ENCODE measurements at regions not wholly inside any gene's neighbourhood (a gene's known extent, or its start where the extent isn't known, plus 50 kb on each side); places are given as distances from the start of the nearest gene placed in this dataset.
"Not testable (repeated sequence)": the region's sequence is repeated elsewhere in the genome, so short reads cannot be mapped to it uniquely, and the experiment has no call there.

DNA sequence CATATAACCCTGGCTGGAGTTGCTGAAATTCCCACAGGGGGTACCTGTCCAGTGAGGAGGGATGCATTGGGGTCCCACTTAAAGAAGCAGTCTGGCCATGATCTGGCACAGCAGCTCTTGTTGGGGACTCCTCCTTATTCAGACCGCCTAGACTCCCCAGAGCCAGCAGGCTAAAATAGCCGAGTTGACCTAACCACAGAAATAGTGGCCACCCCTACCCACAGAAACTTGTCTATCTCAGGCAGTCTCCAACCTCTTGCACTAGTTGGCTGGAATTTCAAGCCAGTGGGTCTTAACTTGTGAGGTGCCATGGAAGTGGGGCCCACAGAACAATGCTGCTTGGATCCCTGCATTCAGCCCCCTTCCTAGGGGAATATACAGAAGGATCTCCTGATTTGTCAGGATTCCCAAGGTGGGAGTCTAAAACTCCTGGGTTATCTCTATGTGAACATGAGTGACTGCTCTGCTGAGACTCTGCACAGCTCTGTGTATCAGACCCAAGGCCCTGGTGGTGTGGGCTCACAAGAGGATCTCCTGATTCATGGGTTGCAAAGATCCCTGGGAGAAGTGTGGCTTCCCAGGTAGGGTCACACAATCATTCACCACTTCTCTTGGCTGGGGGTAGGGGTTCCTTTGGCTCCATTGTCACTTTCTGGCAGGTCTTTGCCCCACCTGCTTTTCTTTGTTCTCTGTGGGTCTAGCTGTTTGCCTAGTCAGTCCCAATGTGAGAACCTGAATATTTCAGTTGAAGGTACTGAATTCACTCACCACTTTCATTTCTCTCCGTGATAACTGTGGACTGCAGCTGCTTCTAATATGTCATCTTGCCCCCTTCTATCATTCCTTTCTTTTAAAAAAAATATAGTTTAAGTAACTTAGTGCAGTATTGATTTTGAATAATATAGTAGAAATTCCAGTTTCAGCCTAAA is 65.5 kb upstream of the CLVS2 start:
- no peak for DNase-seq (ENCODE audit: low spot score in 2 of 2)
- no peak for ATAC-seq
- Mint-ChIP-seq H3K36me3 (peaks cover 0 to 15% of the 10 kb centered on the region in 2 donors), H3K27ac (no peak overlapping the region), H3K9me3 (peaks cover 18 to 25% of the 10 kb centered on the region in 2 donors)

DNA sequence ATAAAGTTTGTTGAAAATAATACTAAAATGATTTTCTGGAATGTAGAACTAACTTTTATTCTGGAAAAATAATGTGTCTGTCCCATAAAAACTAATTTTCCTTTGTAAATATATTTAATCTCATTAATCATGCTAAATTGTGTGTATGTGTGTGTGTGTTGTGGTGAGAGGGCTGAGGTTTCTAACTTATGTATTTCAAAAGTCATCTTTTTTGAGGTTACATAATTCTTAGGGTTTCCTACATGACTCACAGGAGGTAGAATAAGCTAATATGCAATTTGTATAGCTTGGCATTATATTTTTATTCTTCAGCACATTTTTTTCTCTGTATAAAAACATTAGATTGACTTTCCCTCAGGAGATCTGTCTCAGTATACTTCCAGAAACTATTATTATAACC is 64.1 kb upstream of the CLVS2 start:
- Mint-ChIP-seq H3K27ac (no peak overlapping the region), H3K9me3 (peaks cover 12 to 22% of the 10 kb centered on the region in 2 donors), H3K36me3 (peaks cover 0 to 7% of the 10 kb centered on the region in 2 donors)
- ATAC-seq (no peak), DNase-seq (ENCODE audit: low spot score in 2 of 2) (no peak)

DNA sequence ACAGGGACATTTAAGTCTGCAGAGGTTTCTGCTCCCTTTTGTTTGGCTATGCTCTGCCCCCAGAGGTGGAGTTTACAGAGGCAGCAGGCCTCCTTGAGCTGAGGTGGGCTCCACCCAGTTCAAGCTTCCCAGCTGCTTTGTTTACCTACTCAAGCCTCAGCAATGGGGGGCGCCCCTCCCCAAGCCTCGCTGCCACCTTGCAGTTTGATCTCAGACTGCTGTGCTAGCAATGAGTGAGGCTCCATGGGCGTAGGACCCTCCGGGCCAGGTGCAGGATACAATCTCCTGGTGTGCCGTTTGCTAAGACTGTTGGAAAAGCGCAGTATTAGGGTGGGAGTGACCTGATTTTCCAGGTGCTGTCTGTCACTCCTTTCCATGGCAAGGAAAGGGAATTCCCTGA is 51.1 kb upstream of the CLVS2 start:
- H3K9me3 Mint-ChIP-seq; H3K27ac Mint-ChIP-seq; H3K36me3 Mint-ChIP-seq; ATAC-seq; DNase-seq (ENCODE audit: low spot score in 2 of 2): not testable (repeated sequence)

Measured in activated naive CD4-positive, alpha-beta T cell treated with anti-CD3 and anti-CD28 coated beads, Interleukin-2, amount 50 U/mL, for 72 hours (primary cell).